DND-41 (cell line): ENCODE measurements at regions not wholly inside any gene's neighbourhood (a gene's known extent, or its start where the extent isn't known, plus 50 kb on each side); places are given as distances from the start of the nearest gene placed in this dataset.

Experiments used
- ATAC-seq: fragments of 200-7000 bp; cut with Tn5 transposase; 3 replicates; pipeline ENCODE4 v1.9.1; 2021; ENCODE audit warnings: low read depth; ENCODE audit not compliant: insufficient read depth
- DNase-seq: peaks from one replicate; pipeline ENCODE4 v3.0.0-alpha.2; 2020
- H2AFZ ChIP-seq: 2 replicates; pipeline ENCODE4 v1.6.0; 2012; ENCODE audit warnings: low read depth, low read length
- H3K27ac ChIP-seq: 2 replicates; pipeline ENCODE4 v1.5.1; 2012; ENCODE audit warnings: low read length, inconsistent platforms
- H3K27me3 ChIP-seq: fragments of 200-600 bp; sonication (generic); 2 replicates; pipeline ENCODE4 v1.6.0; 2012; ENCODE audit warnings: low read length, mild to moderate bottlenecking, inconsistent platforms; ENCODE audit not compliant: insufficient read depth, poor library complexity
- H3K36me3 ChIP-seq: 2 replicates; pipeline ENCODE4 v1.5.1; 2012; ENCODE audit warnings: low read length, inconsistent platforms; ENCODE audit not compliant: insufficient read depth
- H3K4me1 ChIP-seq: 2 replicates; pipeline ENCODE4 v1.5.1; 2012; ENCODE audit warnings: mild to moderate bottlenecking, low read length; ENCODE audit not compliant: insufficient read depth
- H3K4me2 ChIP-seq: 2 replicates; pipeline ENCODE4 v1.6.0; 2012; ENCODE audit warnings: mild to moderate bottlenecking, moderate library complexity, low read length, inconsistent platforms; ENCODE audit not compliant: insufficient read depth
- H3K4me3 ChIP-seq, 2 experiments: fragments of 200-600 bp in 1 of 2; shearing (Covaris generic) in 1 of 2; 2 replicates each; pipeline ENCODE4 v1.5.1; 2012 to 2016; ENCODE audit warnings: inconsistent platforms in 2 of 2, low read length in 2 of 2, mild to moderate bottlenecking in 2 of 2, low read depth in 1 of 2, moderate library complexity in 1 of 2
- H3K79me2 ChIP-seq: 2 replicates; pipeline ENCODE4 v1.6.0; 2012; ENCODE audit warnings: low read length, inconsistent platforms; ENCODE audit not compliant: insufficient read depth
- H3K9ac ChIP-seq: 2 replicates; pipeline ENCODE4 v1.6.0; 2012; ENCODE audit warnings: low read depth, mild to moderate bottlenecking, inconsistent platforms, low read length, moderate library complexity
- H3K9me3 ChIP-seq: 2 replicates; pipeline ENCODE4 v1.5.1; 2012; ENCODE audit warnings: low read length, moderate library complexity, mild to moderate bottlenecking, inconsistent platforms; ENCODE audit not compliant: insufficient read depth, severe bottlenecking
- H4K20me1 ChIP-seq: 2 replicates; pipeline ENCODE4 v1.6.0; 2012; ENCODE audit warnings: low read length; ENCODE audit not compliant: insufficient read depth
- CTCF ChIP-seq: IDR thresholded peaks from 2 replicates; pipeline ENCODE4 v1.5.1; 2012; ENCODE audit warnings: borderline replicate concordance, low read length, moderate library complexity, mild to moderate bottlenecking; ENCODE audit not compliant: poor library complexity, severe bottlenecking; ENCODE audit errors: extremely low read depth
- EZH2 ChIP-seq: IDR thresholded peaks from 3 replicates; pipeline ENCODE4 v1.6.1; 2012; ENCODE audit warnings: borderline replicate concordance, low read depth, mild to moderate bottlenecking, moderate library complexity, low read length, inconsistent platforms; ENCODE audit not compliant: severe bottlenecking

GRCh38 chr20:40390654-40391053, 298.4 kb downstream of the MAFB start:
- Histone ChIP-seq H2AFZ (no peak overlapping the region), H3K9ac (no peak overlapping the region), H3K27ac (no peak overlapping the region), H3K9me3 (no peaks in the 10 kb centered on the region), H4K20me1 (no peaks in the 10 kb centered on the region), H3K36me3 (no peaks in the 10 kb centered on the region), H3K4me1 (no peaks in the 10 kb centered on the region), H3K27me3 (peaks cover 3% of the 10 kb centered on the region), H3K4me2 (no peak overlapping the region), H3K79me2 (no peaks in the 10 kb centered on the region), H3K4me3 (no peak overlapping the region)
- DNase-seq: no peak
- no peak for ATAC-seq
- no peak for TF ChIP-seq EZH2
- TF ChIP-seq CTCF: no peak

- H4K20me1 ChIP-seq: no peaks in the 10 kb centered on the region
- no peaks in the 10 kb centered on the region for H3K79me2 ChIP-seq
- no peaks in the 10 kb centered on the region for H3K36me3 ChIP-seq
- H3K9ac ChIP-seq: no peak overlapping the region
- H3K27ac ChIP-seq: no peak overlapping the region
- DNase-seq (no peak), ATAC-seq (no peak)
- no peak overlapping the region for H3K4me2 ChIP-seq
- peaks cover 6% of the 10 kb centered on the region for H3K27me3 ChIP-seq
- no peaks in the 10 kb centered on the region for H3K9me3 ChIP-seq
- no peak overlapping the region for H2AFZ ChIP-seq
- no peak overlapping the region for H3K4me3 ChIP-seq
- TF ChIP-seq EZH2 (no peak), CTCF (no peak)
- no peaks in the 10 kb centered on the region for H3K4me1 ChIP-seq
These were observed 318.2 kb downstream of the MAFB start for GRCh38 chr20:40370800-40371199.

GRCh38 chr20:40368876-40369275, 320.2 kb downstream of the MAFB start:
- no peaks in the 10 kb centered on the region for H3K36me3 ChIP-seq
- no peak overlapping the region for H2AFZ ChIP-seq
- TF ChIP-seq EZH2: no peak
- TF ChIP-seq CTCF: no peak

GRCh38 chr20:40361916-40362315, 327.1 kb downstream of the MAFB start:
- no peaks in the 10 kb centered on the region for H3K9me3 ChIP-seq
- ATAC-seq (no peak), DNase-seq (no peak)
- H3K4me1 ChIP-seq: no peaks in the 10 kb centered on the region
- no peak overlapping the region for H3K27ac ChIP-seq
- no peak overlapping the region for H3K9ac ChIP-seq
- no peak overlapping the region for H2AFZ ChIP-seq
- no peaks in the 10 kb centered on the region for H4K20me1 ChIP-seq
- no peaks in the 10 kb centered on the region for H3K36me3 ChIP-seq
- H3K4me2 ChIP-seq: no peak overlapping the region
- no peak for TF ChIP-seq EZH2
- no peak for TF ChIP-seq CTCF
- no peak overlapping the region for H3K4me3 ChIP-seq
- peaks cover 5% of the 10 kb centered on the region for H3K27me3 ChIP-seq
- no peaks in the 10 kb centered on the region for H3K79me2 ChIP-seq

More at GRCh38 chr20:40368876-40369275, 320.2 kb downstream of the MAFB start:
- Histone ChIP-seq H3K27me3 (peaks cover 12% of the 10 kb centered on the region), H3K4me3 (no peak overlapping the region), H3K9ac (no peak overlapping the region), H4K20me1 (no peaks in the 10 kb centered on the region), H3K79me2 (no peaks in the 10 kb centered on the region), H3K27ac (no peak overlapping the region), H3K4me1 (no peaks in the 10 kb centered on the region), H3K9me3 (no peaks in the 10 kb centered on the region), H3K4me2 (no peak overlapping the region)
- DNase-seq (no peak), ATAC-seq (no peak)
